HG02588 (cell line): ENCODE measurements at regions not wholly inside any gene's neighbourhood (a gene's known extent, or its start where the extent isn't known, plus 50 kb on each side); places are given as distances from the start of the nearest gene placed in this dataset.
"Not testable (repeated sequence)": the region's sequence is repeated elsewhere in the genome, so short reads cannot be mapped to it uniquely, and the experiment has no call there.

Experiments used
- ATAC-seq: cut with Tn5 transposase; IDR thresholded peaks from one replicate; pipeline ENCODE4 v1.9.1; 2021; ENCODE audit warnings: mild to moderate bottlenecking, moderate library complexity; ENCODE audit not compliant: unreplicated experiment

- no peak for ATAC-seq
Measured at GRCh38 chr1:168490306-168490705, 53.5 kb downstream of the XCL2 start.

DNA sequence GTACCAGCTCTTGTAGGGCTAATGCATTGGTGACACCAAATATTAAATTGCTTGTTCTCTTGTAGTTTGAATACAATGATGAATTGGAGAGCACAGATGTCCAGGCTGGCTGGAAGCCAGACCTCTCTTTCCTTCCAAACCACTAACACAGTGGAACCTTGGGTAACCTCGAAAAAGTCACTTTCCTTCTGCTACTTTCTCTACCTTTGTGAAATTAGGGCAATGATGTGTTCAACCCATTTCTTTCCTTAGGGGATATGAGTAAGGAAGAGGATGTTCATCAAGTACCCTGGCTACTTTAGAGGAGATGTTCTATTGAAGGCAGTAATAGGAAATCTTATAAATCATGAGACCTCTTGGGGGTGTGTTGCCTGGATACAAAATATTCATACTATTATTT is 55.7 kb downstream of the XCL2 start:
- no peak for ATAC-seq

DNA sequence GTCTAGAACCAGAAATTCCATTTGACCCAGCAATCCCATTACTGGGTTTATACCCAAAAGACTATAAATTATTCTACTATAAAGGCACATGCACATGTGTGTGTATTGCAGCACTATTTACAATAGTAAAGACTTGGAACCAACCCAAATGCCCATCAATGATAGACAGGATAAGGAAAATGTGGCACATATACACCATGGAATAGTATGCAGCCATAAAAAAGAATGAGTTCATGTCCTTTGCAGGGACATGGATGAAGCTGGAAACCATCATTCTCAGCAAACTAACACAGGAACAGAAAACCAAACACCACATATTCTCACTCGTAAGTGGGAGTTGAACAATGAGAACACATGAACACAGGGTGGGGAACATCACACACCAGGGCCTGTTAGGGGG is 57.0 kb downstream of the XCL2 start:
- ATAC-seq, result not testable (repeated sequence)

GRCh38 chr1:168485048-168485447 is 58.7 kb downstream of the XCL2 start:
- ATAC-seq, result no peak

- ATAC-seq, result no peak
Measured at GRCh38 chr1:168484083-168484482, 59.7 kb downstream of the XCL2 start.

GRCh38 chr1:168483539-168483938 is 60.3 kb downstream of the XCL2 start:
- ATAC-seq, result no peak

- ATAC-seq, result no peak
Measured at GRCh38 chr1:168482106-168482505, 61.7 kb downstream of the XCL2 start.

DNA sequence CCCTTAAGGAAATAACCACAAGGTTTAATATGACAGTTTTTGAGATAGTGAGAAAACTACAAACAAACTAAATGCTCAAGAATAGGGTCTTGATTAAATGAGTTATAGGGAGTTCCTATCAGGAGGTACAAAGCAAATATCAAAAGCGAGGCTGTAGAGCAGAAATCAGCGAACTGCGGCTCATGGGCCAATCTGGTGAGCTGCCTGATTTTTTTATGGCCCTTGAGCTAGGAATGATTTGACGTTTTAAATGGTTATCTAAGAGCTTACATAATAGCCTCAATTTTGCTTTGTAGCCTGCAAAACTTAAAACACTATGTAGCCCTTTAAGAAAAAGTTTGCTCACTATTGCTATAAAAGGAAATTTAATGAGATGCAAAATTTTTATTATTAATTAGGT is 62.2 kb downstream of the XCL2 start:
- no peak for ATAC-seq

DNA sequence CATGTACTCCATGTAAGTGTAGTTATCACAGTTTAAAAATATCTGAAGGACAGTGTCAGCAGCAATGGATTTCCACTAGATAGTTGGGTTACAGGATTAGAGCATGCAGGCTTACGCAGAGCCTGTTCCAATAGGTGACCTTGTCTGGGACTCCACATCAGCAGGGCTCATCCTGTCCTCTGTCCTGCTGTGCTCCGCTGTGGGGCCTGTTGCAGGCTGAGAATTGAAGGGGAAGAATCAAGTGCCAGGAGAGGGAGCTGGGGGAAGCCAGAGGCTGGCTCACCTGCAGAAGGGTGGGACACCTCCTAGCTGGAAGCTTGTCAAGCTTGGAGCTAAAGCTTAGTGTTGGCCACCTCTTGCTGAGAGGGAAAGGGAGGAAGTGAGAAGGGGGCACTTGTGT is 62.8 kb downstream of the XCL2 start:
- no peak for ATAC-seq

- ATAC-seq, result no peak
Measured at GRCh38 chr1:168477792-168478191, 66.0 kb downstream of the XCL2 start.

GRCh38 chr1:168476588-168477385 is 67.0 kb downstream of the XCL2 start:
- ATAC-seq, result no peak

DNA sequence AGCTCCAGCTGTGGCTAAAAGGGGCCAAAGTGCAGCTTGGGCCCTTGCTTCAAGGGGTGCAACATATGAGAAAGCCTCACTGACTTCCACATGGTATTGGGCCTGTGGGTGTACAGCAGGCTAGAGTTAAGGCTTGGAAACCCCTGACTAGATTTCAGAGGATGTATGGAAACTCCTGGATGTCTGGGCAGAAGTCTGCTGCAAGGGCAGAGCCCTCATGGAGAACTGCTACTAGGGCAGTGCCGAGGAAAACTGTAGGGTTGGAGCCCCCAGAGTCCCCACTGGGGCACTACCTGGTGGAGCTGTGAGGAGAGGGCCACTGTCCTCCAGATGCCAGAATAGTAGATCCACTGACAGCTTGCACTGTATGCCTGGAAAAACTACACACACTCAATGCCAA is 69.5 kb downstream of the XCL2 start:
- ATAC-seq, result no peak

DNA sequence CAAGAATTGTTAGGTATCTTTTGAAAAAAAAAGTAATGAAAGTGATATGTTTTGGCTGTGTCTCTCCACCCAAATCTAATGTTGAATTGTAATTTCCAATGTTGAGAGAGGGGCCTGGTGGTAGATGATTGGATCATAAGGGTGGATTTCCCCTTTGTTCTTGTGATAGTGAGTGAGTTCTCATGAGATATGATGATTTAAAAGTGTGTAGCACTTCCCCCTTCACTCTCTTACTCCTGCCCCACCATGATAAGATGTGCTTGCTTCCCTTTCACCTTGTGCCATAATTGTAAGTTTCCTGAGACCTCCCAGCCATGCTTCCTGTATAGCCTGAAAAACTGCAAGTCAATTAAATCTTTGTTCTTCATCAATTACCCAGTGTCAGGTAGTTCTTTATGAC is 70.7 kb downstream of the XCL2 start:
- ATAC-seq, result no peak

DNA sequence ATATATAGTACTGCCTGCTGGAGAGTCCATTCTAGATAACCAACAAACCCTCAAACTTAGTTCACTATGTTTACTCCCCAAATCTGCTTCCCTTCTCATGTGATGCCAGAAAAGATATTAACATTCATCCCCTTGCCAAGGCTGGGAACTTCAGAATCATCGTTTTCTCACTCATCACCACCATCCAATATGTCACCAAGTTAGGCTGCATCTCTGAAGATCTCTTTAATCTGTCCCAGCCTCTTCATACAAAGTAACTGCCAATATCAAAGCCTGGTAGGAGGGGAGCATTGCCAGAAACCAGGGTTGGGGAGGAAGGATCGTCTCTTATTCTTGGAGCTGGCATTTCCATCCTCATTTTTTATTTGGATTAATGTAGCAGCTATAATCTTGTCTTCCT is 71.6 kb downstream of the XCL2 start:
- ATAC-seq, result no peak

DNA sequence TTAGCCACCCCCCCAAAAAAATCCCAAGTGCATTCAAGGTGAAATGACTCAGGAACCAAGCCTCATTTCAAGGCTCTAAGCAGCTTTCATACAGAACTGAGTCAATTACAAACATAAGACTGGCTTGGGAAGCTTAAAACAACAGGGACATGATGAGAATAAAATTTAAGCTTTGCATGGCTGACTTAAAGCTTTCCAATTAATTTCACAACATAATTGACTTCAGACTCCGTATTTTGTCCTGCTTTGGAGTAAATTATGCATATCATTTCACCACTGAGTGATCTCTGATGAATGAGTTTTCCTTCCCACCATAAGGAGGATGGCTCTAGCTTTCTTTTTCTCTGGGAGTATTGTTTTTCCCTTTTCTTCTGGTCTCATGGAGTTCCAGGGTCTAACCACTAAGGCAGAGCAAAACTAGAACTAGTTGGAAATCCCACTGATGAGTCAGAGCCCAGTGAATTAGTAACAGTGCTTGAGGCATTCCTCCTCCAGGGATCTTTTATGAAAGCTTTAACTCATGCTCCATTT is 72.8 kb downstream of the XCL2 start:
- no peak for ATAC-seq

DNA sequence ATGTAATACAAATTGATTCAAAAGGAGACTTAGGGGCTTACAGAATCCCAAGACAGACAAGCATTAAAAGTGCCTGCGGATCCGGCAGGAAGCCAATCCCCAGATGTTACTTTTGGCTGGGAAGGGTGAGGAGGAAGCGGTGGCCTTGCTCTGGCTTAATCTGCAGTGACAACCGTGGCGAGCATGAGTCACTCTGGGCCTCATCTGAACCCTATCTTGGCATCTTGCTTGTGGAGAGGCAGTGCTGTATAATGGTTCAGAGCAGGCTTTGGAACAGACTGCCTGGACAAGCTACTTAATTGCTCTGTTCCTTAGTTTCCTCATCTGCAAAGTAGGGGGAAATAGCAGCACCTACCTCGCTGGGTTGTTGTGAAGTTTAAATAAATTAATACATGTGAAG is 74.1 kb downstream of the XCL2 start:
- no peak for ATAC-seq

- ATAC-seq, result no peak
Measured at GRCh38 chr1:168468822-168469221, 75.0 kb downstream of the XCL2 start.

GRCh38 chr1:168468042-168468809 is 75.6 kb downstream of the XCL2 start:
- ATAC-seq, result no peak

DNA sequence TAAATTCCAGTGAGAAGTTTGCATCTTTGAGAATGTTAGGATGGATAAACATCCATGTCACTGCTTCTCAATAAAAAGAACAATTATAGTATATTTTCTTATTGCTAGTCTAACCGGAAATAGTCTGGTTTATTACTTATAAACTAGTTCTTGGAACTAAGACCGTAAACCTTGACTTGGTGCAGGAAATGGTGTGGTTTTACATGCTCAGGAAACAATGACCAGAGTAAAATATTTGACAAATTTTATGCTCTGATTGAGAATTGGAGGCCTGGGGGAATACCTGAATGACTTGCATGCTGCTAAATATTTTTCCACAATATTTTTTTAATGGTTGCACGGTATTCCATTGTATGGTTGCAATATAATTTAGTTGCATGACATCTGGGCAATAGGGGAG is 76.3 kb downstream of the XCL2 start:
- no peak for ATAC-seq

GRCh38 chr1:168466714-168467131 is 77.1 kb downstream of the XCL2 start:
- peak; percentile 71 for ATAC-seq

DNA sequence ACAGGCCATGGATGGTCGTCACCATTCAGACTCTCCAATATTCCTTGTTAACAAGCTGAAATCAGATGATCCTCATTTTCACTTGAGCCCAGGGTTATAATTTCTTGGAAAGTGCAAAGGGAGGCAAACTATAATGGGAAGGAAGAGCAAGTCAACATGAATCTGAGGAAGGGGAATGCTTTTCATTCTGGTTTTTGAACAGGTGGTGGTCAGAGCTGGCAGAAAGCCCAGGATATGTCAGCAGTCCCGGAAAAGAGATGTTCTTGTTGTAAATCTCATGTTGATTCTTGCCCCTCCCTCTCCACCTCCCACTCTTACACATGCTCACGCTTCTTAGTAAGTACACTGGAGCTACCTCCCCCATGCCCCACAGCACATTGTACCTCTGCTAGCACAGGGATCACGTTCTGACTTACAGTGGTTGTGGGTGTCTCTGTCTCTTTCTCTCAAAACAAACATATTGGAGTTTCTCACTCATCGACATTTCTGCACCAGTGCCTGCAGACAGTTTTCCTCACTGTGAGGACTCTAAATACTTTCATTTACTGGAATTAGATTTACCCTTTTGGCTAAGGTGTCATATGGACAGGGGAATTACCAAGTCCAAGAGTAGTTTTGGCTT is 77.6 kb downstream of the XCL2 start:
- ATAC-seq, result peak; percentile 52

DNA sequence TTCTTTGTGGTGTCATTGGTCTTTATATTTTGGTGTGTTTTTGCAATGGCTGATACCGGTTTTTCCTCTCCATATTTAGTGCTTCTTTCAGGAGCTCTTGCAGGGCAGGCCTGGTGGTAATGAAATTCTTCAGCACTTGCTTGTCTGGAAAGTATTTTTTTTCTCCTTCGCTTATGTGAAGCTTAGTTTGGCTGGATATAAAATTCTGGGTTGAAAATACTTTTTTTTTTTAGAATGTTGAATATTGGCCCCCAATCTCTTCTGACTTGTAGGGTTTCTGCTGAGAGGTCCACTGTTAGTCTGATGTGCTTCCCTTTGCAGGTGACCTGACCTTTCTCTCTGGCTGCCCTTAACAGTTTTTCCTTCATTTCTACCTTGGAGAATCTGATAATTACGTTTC is 82.7 kb downstream of the XCL2 start:
- not testable (repeated sequence) for ATAC-seq
